NCI-H2196 (cell line): ENCODE measurements at regions not wholly inside any gene's neighbourhood (a gene's known extent, or its start where the extent isn't known, plus 50 kb on each side); places are given as distances from the start of the nearest gene placed in this dataset.
"Not testable (repeated sequence)": the region's sequence is repeated elsewhere in the genome, so short reads cannot be mapped to it uniquely, and the experiment has no call there.

Experiments
- DNase-seq: peaks from one replicate; lab custom pipeline; 2025; ENCODE audit not compliant: unreplicated experiment; lab: John Stamatoyannopoulos, UW

DNA sequence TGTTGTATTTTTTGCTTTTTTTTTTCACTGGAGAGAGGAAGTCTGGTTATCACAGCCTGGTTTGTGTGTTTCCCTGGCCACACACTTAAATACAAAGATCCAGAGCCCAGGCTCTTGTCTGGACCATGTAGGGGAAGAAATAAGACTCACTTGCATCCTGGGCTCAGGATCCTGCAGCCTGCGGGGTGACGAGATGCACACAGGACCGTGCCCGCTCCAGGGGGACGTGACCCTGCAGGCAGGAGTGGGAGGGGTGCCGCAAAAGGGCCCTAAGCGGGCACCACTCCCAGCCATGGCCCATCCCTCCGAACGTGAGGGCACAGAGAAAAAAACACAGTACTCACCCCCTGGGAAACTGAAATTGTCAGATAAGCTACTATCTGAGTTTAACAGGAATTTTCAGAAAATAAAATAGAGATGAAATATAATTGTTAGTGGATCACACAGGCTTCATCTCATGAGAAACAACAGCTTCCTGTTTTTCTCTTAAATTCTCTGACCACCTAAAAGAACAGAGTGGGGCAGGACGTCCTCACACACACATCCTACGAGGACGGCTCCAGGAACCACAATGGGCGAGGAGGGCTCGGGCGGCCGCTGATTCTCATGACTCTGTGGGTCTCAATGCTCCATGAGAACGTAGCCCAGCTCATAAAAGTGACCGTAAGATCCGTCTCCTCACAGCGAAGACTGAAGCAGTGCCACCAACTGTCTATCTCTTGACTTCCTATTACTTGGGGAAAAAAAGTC, 142.6 kb upstream of the ALKAL2 start:
- DNase-seq: no peak

DNA sequence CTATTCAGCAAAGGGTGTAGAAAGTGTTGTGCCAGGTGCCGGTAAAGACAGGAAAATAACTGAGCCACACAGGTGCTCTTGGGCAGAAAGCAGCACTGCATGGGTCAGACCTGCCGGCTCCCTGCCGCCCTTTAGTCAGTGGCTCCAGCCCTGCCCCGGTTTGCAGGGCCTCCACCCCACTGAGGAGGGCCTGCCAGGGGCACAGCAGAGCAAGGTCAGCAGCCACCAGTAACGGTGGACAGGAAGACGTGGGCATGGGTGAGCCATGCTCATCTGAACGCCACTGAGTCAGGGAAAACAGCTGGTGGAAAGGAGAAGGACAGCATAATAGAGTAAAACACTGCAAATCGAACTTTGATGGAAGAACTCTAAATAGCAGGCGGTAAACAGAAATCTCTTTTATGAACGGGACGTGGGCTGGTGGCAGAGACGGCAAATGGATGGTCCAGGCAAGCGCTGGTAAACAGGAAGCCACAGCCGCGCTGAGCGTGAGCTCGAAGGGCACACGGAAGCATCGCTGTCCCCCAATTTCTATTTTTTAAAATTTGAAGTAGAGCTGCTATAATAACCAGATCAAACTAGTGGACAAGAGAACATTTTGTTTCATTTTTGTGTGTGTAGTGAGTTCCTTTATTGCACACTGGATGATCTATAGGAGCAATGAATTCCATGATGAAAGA, 141.8 kb upstream of the ALKAL2 start:
- no peak for DNase-seq

DNA sequence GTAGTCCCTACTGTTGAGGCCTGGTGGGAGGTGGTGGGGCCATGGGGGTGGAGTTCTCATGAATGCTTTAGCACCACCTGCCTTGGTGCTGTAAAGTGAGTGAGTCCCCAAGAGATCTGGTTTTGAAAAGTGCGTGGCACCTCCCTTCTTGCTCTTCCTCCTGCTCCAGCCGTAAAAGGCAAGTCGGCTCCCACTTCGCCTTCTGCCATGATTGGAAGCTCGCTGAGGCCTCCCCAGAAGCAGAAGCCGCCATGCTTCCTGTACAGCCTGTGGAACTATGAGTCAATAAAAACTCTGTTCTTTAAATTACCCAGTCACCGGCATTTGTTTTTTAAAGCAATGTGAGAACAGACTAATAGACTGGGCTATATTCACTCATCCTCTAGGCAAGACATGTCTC, 141.3 kb upstream of the ALKAL2 start:
- DNase-seq: no peak

DNA sequence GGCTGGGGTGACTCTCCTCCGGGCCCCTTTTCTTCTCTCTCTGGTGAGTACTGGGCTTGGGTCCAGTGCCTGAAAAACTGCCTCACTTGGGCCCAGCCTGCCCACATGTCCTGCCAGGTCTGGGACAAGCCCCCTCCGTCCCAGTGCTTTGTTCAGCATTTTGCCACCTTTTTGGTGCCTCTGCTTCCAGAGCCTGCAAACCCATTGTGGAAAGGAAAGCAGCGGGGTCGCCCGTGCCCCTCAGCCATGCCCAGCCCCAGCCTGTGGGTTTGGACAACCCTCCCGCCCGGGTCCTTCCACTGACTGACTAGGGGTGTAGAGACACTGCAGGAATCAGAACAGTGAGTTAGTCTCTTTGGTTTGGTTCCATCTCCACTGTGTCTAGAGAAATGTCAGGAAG, 140.7 kb upstream of the ALKAL2 start:
- no peak for DNase-seq

DNA sequence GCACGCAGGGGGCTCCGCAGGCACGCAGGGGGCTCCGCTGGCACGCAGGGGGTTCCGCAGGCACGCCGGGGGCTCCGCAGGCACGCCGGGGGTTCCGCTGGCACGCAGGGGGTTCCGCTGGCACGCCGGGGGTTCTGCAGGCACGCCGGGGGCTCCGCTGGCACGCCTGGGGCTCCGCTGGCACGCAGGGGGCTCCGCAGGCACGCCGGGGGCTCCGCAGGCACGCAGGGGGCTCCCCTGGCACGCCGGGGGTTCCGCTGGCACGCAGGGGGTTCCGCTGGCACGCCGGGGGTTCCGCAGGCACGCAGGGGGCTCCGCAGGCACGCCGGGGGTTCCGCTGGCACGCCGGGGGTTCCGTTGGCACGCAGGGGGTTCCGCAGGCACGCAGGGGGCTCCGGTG, 138.8 kb upstream of the ALKAL2 start:
- DNase-seq: not testable (repeated sequence)

DNA sequence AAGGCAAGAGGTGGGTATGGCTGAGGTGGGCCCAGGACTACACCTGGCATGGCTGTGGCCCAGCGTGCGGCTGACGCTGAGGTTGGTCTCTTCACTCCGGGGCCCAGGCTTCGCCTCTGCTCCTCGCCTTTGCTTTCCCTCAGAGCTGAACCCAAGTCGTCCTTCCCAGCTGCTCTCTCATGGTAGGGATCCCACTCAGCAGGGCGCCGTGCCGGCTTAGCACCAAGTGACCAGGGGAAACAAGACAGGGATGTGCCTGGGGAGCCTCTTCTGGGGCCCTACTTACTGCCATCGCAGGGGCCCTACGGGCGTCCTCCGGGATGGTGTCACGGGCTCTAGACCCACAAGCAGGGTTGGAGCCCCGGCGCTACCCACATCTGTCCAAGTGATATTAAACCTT, 138.1 kb upstream of the ALKAL2 start:
- DNase-seq: no peak

DNA sequence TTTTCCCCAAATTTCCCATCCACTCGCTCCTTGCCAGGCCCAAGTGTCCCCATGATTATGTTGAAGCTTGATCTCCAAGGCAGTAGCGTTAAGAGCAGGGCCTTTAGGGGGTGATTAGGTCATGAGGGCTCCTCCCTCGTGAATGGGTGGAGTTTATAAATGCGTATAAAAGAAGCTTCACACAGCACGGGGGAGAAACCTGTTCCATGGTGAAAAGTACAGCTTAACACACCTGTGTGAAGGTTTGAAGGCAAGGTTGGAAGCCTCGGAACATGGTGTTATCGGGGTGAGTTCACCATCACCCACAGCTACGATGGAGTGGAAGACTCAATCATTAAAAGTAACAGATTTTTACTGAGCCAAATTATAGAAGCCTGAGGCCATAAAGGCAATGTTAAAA, 137.4 kb upstream of the ALKAL2 start:
- no peak for DNase-seq

DNA sequence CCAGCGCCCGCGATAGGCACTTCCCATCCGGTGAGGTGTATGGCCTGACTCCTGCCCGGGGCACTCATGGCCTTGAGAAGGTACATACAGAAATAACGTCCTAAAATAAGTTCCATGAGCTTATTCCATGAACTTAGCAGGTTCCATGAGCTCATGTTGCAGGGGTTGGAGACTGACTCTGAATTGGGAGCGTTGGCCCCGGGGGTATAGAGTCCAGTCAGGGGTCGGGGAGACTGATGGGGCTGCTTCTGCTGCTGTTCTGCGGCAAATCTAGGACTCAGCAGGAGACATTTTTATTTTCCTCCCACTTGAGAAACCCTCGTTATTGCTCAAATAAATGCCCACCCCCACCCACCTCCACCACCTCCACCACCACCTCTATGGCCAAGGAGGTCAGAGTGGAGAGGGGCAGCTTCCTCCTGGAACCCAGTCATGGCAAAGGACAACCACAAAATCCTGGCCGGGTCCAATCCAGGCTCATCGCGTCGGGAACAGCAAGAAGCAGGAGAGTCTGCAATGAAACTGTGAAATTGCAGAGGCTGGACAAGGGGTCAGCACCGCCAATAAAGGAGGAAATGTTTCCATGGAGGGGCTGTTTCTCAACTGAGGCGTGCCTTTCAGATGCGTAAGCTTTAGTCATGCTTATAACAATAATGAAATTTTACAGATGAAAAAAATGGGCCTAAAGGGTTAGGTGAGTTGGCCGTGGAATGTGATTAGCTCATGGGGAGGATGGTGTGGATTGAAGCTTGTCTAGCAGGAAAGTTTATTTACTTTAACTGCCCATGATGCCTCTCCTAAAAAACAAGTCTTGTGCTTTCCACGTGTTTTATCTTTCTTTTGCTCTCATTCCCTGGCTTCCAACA, 136.6 kb upstream of the ALKAL2 start:
- no peak for DNase-seq

DNA sequence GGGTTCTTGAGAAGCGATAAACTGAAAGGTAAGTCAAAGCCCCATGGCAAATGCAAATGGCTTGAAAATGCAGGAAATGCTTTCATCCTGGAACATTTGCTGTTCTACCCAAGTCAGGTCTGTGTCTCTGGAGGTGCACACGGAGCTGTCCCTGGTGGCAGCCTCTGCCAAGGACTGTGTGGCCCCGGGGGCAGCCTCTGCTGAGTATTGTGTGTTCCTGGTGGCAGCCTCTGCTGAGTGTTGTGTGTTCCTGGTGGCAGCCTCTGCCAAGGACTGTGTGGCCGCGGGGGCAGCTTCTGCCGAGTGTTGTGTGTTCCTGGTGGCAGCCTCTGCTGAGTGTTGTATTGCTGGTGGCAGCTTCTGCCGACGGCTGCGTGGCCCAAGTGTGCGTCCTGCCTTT, 135.6 kb upstream of the ALKAL2 start:
- DNase-seq: no peak

DNA sequence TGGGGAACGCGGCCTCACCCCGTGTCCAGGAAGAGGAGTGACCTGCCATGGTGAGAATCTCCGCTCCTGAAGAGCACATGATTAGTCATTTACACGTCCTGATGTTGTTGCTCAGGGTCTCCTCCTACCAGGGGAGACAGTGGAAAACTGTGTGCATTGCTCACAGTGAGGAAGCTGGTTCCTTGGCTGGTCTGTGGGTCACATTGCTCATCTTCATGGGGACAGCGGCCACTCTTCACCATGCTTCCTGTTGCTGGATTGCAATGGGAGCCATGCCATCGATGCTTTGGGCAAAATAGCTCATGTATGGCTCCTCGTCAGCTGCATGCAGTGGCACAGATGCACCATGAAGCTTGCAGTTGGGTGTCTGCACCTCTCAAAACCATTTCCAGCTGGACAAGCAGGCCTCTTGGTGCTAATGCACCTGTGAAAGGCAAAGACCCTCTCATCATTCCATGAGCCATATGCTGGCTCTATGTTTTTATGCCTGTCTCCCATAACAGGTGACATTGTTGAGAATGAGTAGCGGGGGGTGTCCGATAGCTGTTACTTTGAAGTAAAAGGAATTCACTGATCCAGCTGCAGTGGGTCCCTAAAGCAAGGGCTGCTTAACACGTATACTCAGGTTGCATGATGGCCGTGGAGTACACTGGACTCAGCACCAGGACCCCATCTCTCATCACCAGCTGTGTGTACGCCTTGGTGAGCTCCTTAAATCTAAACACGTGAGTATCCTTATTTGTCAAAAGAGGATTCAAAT, 135.0 kb upstream of the ALKAL2 start:
- no peak for DNase-seq

DNA sequence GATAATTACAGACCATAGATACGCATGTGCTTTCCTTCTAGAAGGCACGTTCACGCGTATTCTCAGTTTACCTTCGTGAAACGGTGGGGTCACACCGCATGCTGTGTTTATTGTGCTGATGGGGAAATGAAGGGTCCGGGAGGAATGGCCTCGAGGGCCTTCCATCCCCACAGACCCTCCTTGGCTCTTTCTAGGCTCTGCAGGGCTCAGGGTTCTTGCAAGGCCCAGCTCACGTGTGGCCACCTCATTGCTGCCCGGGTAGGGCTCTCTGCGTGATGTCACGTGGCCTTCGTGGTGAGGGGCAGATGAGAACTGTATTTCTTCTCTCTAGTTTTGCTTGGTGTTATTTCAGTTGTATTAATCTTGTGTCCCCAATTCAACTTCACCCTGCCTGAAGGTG, 133.5 kb upstream of the ALKAL2 start:
- DNase-seq: no peak

DNA sequence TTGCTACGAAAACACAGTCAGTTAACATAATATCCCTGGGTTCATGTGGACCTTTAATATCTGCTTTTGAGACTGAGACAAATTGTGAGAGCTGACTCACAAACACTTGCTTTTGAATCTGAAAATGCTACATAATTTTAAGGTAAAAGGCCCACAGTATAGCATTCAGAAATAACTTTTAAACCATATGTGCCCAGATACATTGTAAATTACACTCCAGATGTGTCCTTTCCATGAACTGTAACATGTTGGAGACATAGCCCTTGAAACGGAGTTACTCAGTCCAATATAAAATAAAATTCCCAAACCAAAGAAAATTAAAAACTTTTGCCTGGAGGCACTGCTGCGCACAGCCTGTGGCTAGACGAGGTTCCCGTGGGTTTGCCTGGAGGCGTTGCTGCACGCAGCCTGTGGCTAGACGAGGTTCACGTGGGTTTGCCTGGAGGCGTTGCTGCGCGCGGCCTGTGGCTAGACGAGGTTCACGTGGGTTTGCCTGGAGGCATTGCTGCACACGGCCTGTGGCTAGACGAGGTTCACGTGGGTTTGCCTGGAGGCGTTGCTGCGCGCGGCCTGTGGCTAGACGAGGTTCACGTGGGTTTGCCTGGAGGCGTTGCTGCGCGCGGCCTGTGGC, 131.9 kb upstream of the ALKAL2 start:
- DNase-seq: no peak

DNA sequence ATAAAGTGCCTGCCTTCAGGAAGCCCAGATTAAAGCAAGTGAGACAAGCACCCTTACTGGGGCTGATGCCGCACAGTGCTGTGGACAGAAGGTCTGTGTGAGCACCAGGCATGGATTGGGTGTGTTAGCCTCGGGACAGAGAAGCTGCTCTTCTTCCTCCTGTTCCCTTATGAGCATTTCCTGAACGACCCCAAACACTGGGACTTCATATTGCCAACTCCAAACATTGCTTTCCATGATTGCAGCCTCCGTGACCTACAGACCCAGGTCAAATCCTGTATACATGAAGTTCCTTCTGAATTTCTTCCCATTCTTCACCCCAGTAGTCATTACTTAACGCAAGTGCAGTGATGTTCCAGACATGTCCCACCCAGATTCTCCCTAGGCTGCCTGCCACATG, 129.8 kb upstream of the ALKAL2 start:
- DNase-seq: no peak

DNA sequence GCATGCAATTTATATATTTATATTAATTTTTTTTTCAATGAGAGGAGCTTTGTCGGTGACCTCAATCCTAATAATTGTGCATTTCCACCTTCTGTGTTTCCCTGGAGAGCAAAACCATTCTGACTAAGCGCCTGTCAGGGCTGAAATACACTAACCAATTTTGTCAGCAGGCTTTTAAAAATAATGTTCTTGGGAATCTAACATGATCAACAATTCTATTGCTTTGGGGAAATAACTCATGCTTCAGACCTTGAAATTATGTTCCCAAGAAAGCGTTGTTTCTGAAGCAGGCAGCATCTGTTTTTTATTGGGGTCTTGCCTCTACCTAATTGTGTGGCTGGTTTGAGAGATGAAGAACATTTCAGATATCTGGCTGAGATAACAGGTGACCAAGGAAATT, 129.1 kb upstream of the ALKAL2 start:
- no peak for DNase-seq

DNA sequence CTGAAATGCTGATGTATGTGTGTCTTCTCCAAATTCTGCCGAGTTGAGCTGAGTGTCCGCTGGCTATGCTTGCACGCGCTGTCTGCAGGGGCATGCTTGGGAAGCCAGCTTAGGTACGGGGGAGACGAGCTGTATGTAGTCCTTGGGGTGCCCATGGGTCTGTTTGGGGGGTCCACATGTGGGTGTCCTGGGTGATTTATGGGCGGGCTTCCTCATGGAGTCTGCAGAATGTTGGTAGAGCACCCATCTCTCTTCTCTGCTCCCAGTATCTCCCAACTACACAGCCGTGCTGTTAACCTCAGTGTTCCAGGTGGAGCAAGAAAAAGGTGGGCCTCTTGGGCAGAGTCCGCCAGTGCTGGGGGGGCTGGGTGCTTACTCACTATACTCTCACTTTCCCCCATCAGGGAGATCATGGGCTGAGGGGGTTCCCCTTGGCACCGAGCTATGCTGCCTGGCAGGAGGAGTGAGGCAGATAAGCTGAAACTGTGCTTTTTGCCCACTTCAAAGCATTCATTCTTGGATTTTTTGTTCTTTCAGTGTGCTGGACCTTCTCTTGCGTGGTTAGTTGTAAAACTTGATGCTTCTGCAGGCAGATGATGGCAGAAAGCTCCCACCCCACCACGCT, 128.2 kb upstream of the ALKAL2 start:
- no peak for DNase-seq

DNA sequence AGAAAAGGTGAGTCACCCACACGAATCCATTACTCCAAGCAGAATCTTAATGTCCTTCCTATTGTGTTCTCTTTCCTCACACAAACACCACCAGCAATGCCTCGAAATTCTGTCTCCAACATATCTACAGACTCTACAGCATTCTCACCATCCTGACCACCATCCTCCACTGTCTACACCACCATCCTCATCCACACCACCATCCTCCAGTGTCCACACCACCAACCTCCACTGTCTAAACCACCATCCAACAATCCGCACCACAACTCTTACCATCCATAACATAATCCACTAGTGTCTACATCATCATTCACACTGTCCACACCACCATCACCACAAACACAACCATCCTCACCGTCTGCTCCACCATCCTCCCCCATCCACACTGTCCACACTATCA, 121.6 kb upstream of the ALKAL2 start:
- no peak for DNase-seq

DNA sequence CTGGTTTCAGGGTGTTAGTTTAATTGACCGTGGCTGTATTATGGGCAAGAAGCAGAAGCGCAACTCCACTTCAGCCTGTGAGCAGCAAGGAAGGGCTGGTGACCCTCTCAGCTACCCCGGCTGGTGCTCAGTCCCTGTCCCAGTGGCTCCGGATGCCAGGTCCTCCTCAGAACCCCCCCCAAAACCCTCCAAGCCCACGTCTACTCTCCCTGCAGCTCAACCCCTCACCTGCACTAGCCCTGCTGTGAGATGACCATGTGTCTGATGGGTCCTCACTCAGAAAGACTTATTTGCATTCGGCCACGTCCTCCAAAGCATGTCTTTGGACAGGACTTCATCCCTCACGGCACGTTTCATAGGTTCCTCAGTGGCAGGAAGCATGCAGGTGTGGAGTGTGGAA, 119.7 kb upstream of the ALKAL2 start:
- DNase-seq: no peak

DNA sequence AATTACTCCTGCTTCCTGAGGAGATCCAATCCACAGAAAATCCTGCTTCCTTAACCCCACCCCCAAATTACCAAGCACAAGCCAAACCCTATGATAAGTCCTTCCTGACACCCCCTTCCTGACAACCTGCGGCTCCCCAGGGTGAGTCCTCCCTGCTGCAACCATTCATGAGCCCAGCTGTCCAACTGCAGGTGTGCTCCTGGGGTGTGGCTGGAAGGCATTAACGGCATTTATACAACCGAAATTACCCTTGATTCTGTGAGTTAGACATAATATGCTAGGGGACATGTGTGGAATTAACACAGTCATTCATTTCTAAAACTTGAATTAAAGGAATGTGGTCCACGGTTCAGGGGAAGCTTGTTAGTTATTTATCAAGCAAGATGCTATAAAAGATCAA, 119.0 kb upstream of the ALKAL2 start:
- DNase-seq: no peak

DNA sequence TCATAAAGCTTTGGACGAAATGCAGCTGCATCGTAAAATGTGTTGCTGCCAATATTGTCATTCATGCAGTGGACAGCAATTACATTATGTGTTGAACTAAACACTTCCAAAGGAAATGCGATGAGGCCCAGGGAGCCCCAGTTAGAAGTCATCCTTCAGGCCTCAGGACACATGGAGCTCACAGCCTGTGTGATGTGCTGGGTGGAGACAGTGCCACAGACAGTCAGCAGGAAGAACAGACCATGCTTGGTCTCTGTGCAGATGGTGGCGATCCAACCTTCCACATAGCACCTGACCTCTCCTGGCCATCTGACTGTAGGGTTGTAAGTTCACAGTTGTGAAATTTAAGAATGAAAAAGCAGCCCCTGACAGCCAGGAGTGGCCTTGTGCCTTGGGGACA, 118.3 kb upstream of the ALKAL2 start:
- no peak for DNase-seq

DNA sequence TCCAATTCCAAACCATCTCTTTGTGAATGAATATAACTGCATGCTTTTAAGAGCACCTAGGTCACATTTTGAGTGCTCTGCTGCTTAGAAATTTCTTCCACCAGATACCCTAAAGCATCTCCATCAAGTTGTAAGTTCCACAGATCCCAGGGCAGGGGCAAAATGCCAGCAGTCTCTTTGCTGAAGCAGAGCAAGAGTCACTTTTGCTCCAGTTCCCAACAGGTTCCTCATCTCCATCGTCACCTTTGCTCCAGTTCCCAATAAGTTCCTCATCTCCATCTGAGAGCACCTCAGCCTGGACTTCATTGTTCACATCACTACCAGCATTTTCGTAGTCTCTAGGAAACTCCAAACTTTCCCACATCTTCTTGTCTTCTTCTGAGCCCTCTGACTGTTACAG, 116.7 kb upstream of the ALKAL2 start:
- DNase-seq: no peak
